CD4-positive, alpha-beta T cell (primary cell): ENCODE measurements at regions not wholly inside any gene's neighbourhood (a gene's known extent, or its start where the extent isn't known, plus 50 kb on each side); places are given as distances from the start of the nearest gene placed in this dataset.

Experiments
- ATAC-seq: fragments of 200-7000 bp; cut with Tn5 transposase; one replicate; pipeline ENCODE4 v1.10.0; 2022; ENCODE audit warnings: mild to moderate bottlenecking; ENCODE audit not compliant: poor library complexity
- CTCF ChIA-PET: fragments of 350-600 bp; sonication (Branson Sonifier 250); formaldehyde crosslinking; loops from one replicate; lab custom pipeline; 2021; ENCODE audit warnings: antibody characterized with exemption, inconsistent platforms; lab: Charles Lee
- POLR2A ChIA-PET: fragments of 350-600 bp; sonication (Branson Sonifier 250); formaldehyde crosslinking; loops from one replicate; lab custom pipeline; 2021; ENCODE audit warnings: antibody characterized with exemption, inconsistent platforms; lab: Charles Lee
- DNase-seq, 14 experiments: peaks; one replicate each; pipeline ENCODE4 v3.0.0-alpha.2; 2013 to 2020; ENCODE audit warnings: mixed read lengths in 2 of 14
- H3K27ac ChIP-seq, 2 donors: one replicate each; pipeline versions ENCODE4 v1.5.1 to v1.7.0; 2013; ENCODE audit warnings: low read length in 2 of 2, low read depth in 1 of 2, mild to moderate bottlenecking in 1 of 2
- H3K27me3 ChIP-seq, 2 experiments: 1 replicate in 1 of 2; 2 replicates in 1 of 2; pipeline versions ENCODE4 v1.6.1 to v1.7.0; 2013; ENCODE audit warnings: low read length in 2 of 2, control low read depth in 1 of 2, mild to moderate bottlenecking in 1 of 2, moderate library complexity in 1 of 2; ENCODE audit not compliant: insufficient read depth in 2 of 2, control insufficient read depth in 1 of 2
- H3K36me3 ChIP-seq: one replicate; pipeline ENCODE4 v1.6.1; 2013; ENCODE audit warnings: low read length, control low read depth; ENCODE audit not compliant: insufficient read depth
- H3K4me1 ChIP-seq: one replicate; pipeline ENCODE4 v1.6.1; 2013; ENCODE audit warnings: low read length, control low read depth; ENCODE audit not compliant: insufficient read depth
- H3K4me3 ChIP-seq: one replicate; pipeline ENCODE4 v1.5.1; 2013; ENCODE audit warnings: mild to moderate bottlenecking, low read length, moderate library complexity
- H3K9me3 ChIP-seq, 2 experiments: 1 replicate in 1 of 2; 2 replicates in 1 of 2; pipeline versions ENCODE4 v1.6.1 to v1.7.0; 2013; ENCODE audit warnings: low read length in 2 of 2, mild to moderate bottlenecking in 2 of 2, control low read depth in 1 of 2, moderate library complexity in 1 of 2; ENCODE audit not compliant: control insufficient read depth in 1 of 2, insufficient read depth in 1 of 2
- H3K27ac Mint-ChIP-seq: one replicate; pipeline ENCODE4 v1.8.0; 2020; ENCODE audit warnings: mixed read lengths
- H3K27me3 Mint-ChIP-seq: one replicate; pipeline ENCODE4 v1.8.0; 2021; ENCODE audit warnings: mixed read lengths
- H3K36me3 Mint-ChIP-seq: one replicate; pipeline ENCODE4 v1.8.0; 2021; ENCODE audit warnings: low read depth, mixed read lengths
- H3K4me1 Mint-ChIP-seq: one replicate; pipeline ENCODE4 v1.8.0; 2021; ENCODE audit warnings: low read depth, mixed read lengths
- H3K4me3 Mint-ChIP-seq: one replicate; pipeline ENCODE4 v1.8.0; 2020; ENCODE audit warnings: mild to moderate bottlenecking, mixed read lengths
- H3K9me3 Mint-ChIP-seq: one replicate; pipeline ENCODE4 v1.8.0; 2020; ENCODE audit warnings: mixed read lengths
- CTCF ChIP-seq: fragments of 200-600 bp; IDR thresholded peaks from one replicate; pipeline ENCODE4 v1.8.0; 2022; ENCODE audit warnings: antibody characterized with exemption, mild to moderate bottlenecking
- intact Hi-C, 2 experiments: fragments of 100-400 bp; cut with DNase I in 1 of 2; cut with micrococcal nuclease in 1 of 2; formaldehyde crosslinking; loops; one replicate each; pipeline versions ENCODE4 v1.15.1 to v1.9.0; 2023 to 2025; cut with DNase I, micrococcal nuclease

- H3K27ac ChIP-seq: no peak overlapping the region
- H3K36me3 ChIP-seq: no peaks in the 10 kb centered on the region
- Mint-ChIP-seq H3K36me3 (no peaks in the 10 kb centered on the region), H3K27ac (no peak overlapping the region), H3K4me3 (no peak overlapping the region), H3K4me1 (no peaks in the 10 kb centered on the region), H3K9me3 (no peaks in the 10 kb centered on the region), H3K27me3 (peaks cover 25% of the 10 kb centered on the region)
- no peaks in the 10 kb centered on the region for H3K27me3 ChIP-seq
- no peak for ATAC-seq
- no peaks in the 10 kb centered on the region for H3K4me1 ChIP-seq
- no peak for TF ChIP-seq CTCF
- CTCF ChIA-PET: no interaction called here
- DNase-seq: no peak
- POLR2A ChIA-PET: no interaction called here
- no peaks in the 10 kb centered on the region for H3K9me3 ChIP-seq
- H3K4me3 ChIP-seq: no peak overlapping the region
- intact Hi-C loops: no loop called here
Observed at GRCh38 chr10:91700788-91701444, 68.0 kb upstream of the PPP1R3C start.

- ChIA-PET POLR2A (no interaction called here), CTCF (no interaction called here)
- Histone ChIP-seq H3K27me3 (no peaks in the 10 kb centered on the region), H3K36me3 (no peaks in the 10 kb centered on the region), H3K27ac (no peak overlapping the region), H3K4me3 (no peak overlapping the region), H3K9me3 (no peaks in the 10 kb centered on the region), H3K4me1 (no peaks in the 10 kb centered on the region)
- H3K27me3 Mint-ChIP-seq: peaks cover 21% of the 10 kb centered on the region
- H3K9me3 Mint-ChIP-seq: no peaks in the 10 kb centered on the region
- intact Hi-C loops: no loop called here
- no peak overlapping the region for H3K4me3 Mint-ChIP-seq
- H3K27ac Mint-ChIP-seq: no peak overlapping the region
- no peaks in the 10 kb centered on the region for H3K4me1 Mint-ChIP-seq
- H3K36me3 Mint-ChIP-seq: no peaks in the 10 kb centered on the region
- no peak for TF ChIP-seq CTCF
- DNase-seq (no peak), ATAC-seq (no peak)
Observed at GRCh38 chr10:91700273-91700672, 67.4 kb upstream of the PPP1R3C start.

- Histone ChIP-seq H3K4me1 (no peaks in the 10 kb centered on the region), H3K9me3 (no peaks in the 10 kb centered on the region), H3K36me3 (no peaks in the 10 kb centered on the region), H3K27me3 (no peaks in the 10 kb centered on the region), H3K27ac (no peak overlapping the region), H3K4me3 (no peak overlapping the region)
- TF ChIP-seq CTCF: no peak
- no peaks in the 10 kb centered on the region for H3K9me3 Mint-ChIP-seq
- ChIA-PET CTCF (no interaction called here), POLR2A (no interaction called here)
- H3K27me3 Mint-ChIP-seq: peaks cover 21% of the 10 kb centered on the region
- H3K4me3 Mint-ChIP-seq: no peak overlapping the region
- DNase-seq (no peak), ATAC-seq (no peak)
- intact Hi-C loops: loop anchor here in 1 of 2 experiments (5.0 kb wide), 1 partner anchor 401 kb away; no protein-coding TSS in a partner anchor
- no peaks in the 10 kb centered on the region for H3K4me1 Mint-ChIP-seq
- no peak overlapping the region for H3K27ac Mint-ChIP-seq
- H3K36me3 Mint-ChIP-seq: no peaks in the 10 kb centered on the region
Observed at GRCh38 chr10:91698258-91698657, 65.4 kb upstream of the PPP1R3C start.
